HG03060 (cell line): ENCODE measurements at regions not wholly inside any gene's neighbourhood (a gene's known extent, or its start where the extent isn't known, plus 50 kb on each side); places are given as distances from the start of the nearest gene placed in this dataset.
"Not testable (repeated sequence)": the region's sequence is repeated elsewhere in the genome, so short reads cannot be mapped to it uniquely, and the experiment has no call there.

Experiments
- ATAC-seq: cut with Tn5 transposase; IDR thresholded peaks from one replicate; pipeline ENCODE4 v1.9.1; 2021; ENCODE audit warnings: low read depth, moderate number of reproducible peaks; ENCODE audit not compliant: unreplicated experiment

GRCh38 chr17:31798205-31798724 lies 60.8 kb downstream of the COPRS start:
- no peak for ATAC-seq

- not testable (repeated sequence) for ATAC-seq
These were observed 63.1 kb downstream of the COPRS start for GRCh38 chr17:31795941-31796340.

- ATAC-seq = no peak
These were observed 64.9 kb downstream of the COPRS start for GRCh38 chr17:31794111-31794510.

- ATAC-seq = not testable (repeated sequence)
These were observed 65.4 kb downstream of the COPRS start for GRCh38 chr17:31793634-31794033.

GRCh38 chr17:31792007-31792585 lies 66.9 kb downstream of the COPRS start:
- no peak for ATAC-seq

- ATAC-seq = no peak
These were observed 69.1 kb downstream of the COPRS start for GRCh38 chr17:31789707-31790505.

- ATAC-seq = no peak
These were observed 70.1 kb downstream of the COPRS start for GRCh38 chr17:31788956-31789355.

- ATAC-seq = no peak
These were observed 70.5 kb downstream of the COPRS start for GRCh38 chr17:31788571-31788946.

GRCh38 chr17:31787857-31788570 lies 71.0 kb downstream of the COPRS start:
- no peak for ATAC-seq

- ATAC-seq = no peak
These were observed 72.1 kb downstream of the COPRS start for GRCh38 chr17:31786796-31787481.

- no peak for ATAC-seq
These were observed 78.6 kb downstream of the COPRS start for GRCh38 chr17:31780483-31780882.

- no peak for ATAC-seq
These were observed 80.5 kb downstream of the COPRS start for GRCh38 chr17:31778523-31778922.

- not testable (repeated sequence) for ATAC-seq
These were observed 87.7 kb downstream of the COPRS start for GRCh38 chr17:31771328-31771727.

- not testable (repeated sequence) for ATAC-seq
These were observed 88.5 kb downstream of the COPRS start for GRCh38 chr17:31770501-31770900.

- ATAC-seq = not testable (repeated sequence)
These were observed 97.1 kb downstream of the COPRS start for GRCh38 chr17:31761836-31762510.

GRCh38 chr17:31758646-31759045 lies 100.4 kb downstream of the COPRS start:
- ATAC-seq = no peak

- ATAC-seq = no peak
These were observed 101.9 kb downstream of the COPRS start for GRCh38 chr17:31757097-31757496.

- no peak for ATAC-seq
These were observed 104.7 kb downstream of the COPRS start for GRCh38 chr17:31754239-31754945.

GRCh38 chr17:31753011-31753410 lies 106.0 kb downstream of the COPRS start:
- ATAC-seq = no peak

- ATAC-seq = no peak
These were observed 106.5 kb downstream of the COPRS start for GRCh38 chr17:31752584-31752983.
